ENCODE measurements at regions not wholly inside any gene's neighbourhood (a gene's known extent, or its start where the extent isn't known, plus 50 kb on each side); places are given as distances from the start of the nearest gene placed in this dataset.

- no peak for TF ChIP-seq CTCF (IDR thresholded peaks at IDR 0.05)
- no peak for TF ChIP-seq POLR2A (IDR thresholded peaks at IDR 0.05)
These were observed 582.0 kb downstream of the CDH11 start for GRCh38 chr16:64539811-64540371.

All from thyroid gland (tissue), 4 donors.